ENCODE measurements at regions not wholly inside any gene's neighbourhood (a gene's known extent, or its start where the extent isn't known, plus 50 kb on each side); places are given as distances from the start of the nearest gene placed in this dataset.
"Not testable (repeated sequence)": the region's sequence is repeated elsewhere in the genome, so short reads cannot be mapped to it uniquely, and the experiment has no call there.

GRCh38 chr12:114499338-114499737 lies 93.4 kb upstream of the TBX5 start:
- peaks cover 27 to 61% (median 52%) of the 10 kb centered on the region in 5 donors for H3K27me3 Mint-ChIP-seq

GRCh38 chr12:114491916-114492315 lies 86.0 kb upstream of the TBX5 start:
- Histone ChIP-seq H3K27me3 (ENCODE audit: control insufficient read depth in 2 of 2, insufficient read depth in 2 of 2, low read length in 2 of 2) (no peaks in the 10 kb centered on the region), H3K9me3 (ENCODE audit: control insufficient read depth in 2 of 3, low read length in 3 of 3) (no peaks in the 10 kb centered on the region), H3K27ac (ENCODE audit: low read depth, low read length) (no peak overlapping the region), H3K4me3 (ENCODE audit: low read length) (no peak overlapping the region), H3K4me1 (ENCODE audit: control insufficient read depth in 2 of 2, insufficient read depth in 2 of 2, low read length in 2 of 2) (no peaks in the 10 kb centered on the region), H3K36me3 (ENCODE audit: control insufficient read depth in 2 of 3, insufficient read depth in 3 of 3, low read length in 3 of 3) (no peaks in the 10 kb centered on the region)
- ATAC-seq, result no peak
- DNase-seq, result no peak
- Mint-ChIP-seq H3K36me3 (no peaks in the 10 kb centered on the region), H3K27ac (no peak overlapping the region), H3K9me3 (peaks cover 0 to 8% (median 0%) of the 10 kb centered on the region in 11 donors), H3K4me1 (peaks cover 0 to 2% (median 0%) of the 10 kb centered on the region in 7 donors), H3K27me3 (peaks cover 0 to 36% (median 25%) of the 10 kb centered on the region in 5 donors), H3K4me3 (no peak overlapping the region)
- ChIA-PET CTCF (no interaction called here), POLR2A (no interaction called here)
- intact Hi-C loops (cut with micrococcal nuclease), result no loop called here

More at GRCh38 chr12:114499338-114499737, 93.4 kb upstream of the TBX5 start:
- H3K4me3 Mint-ChIP-seq, result no peak overlapping the region
- no peaks in the 10 kb centered on the region for H3K36me3 ChIP-seq (ENCODE audit: control insufficient read depth in 2 of 3, insufficient read depth in 3 of 3, low read length in 3 of 3)
- no peak overlapping the region for H3K27ac ChIP-seq (ENCODE audit: low read depth, low read length)
- no peaks in the 10 kb centered on the region for H3K9me3 ChIP-seq (ENCODE audit: control insufficient read depth in 2 of 3, low read length in 3 of 3)
- CTCF ChIA-PET, result no interaction called here
- H3K27ac Mint-ChIP-seq, result no peak overlapping the region
- H3K36me3 Mint-ChIP-seq, result no peaks in the 10 kb centered on the region
- ATAC-seq, result no peak
- DNase-seq, result no peak
- no peaks in the 10 kb centered on the region for H3K4me1 Mint-ChIP-seq
- H3K4me3 ChIP-seq (ENCODE audit: low read length), result no peak overlapping the region
- peaks cover 0 to 2% (median 0%) of the 10 kb centered on the region in 11 donors for H3K9me3 Mint-ChIP-seq
- no peaks in the 10 kb centered on the region for H3K4me1 ChIP-seq (ENCODE audit: control insufficient read depth in 2 of 2, insufficient read depth in 2 of 2, low read length in 2 of 2)
- intact Hi-C loops (cut with micrococcal nuclease), result no loop called here
- H3K27me3 ChIP-seq (ENCODE audit: control insufficient read depth in 2 of 2, insufficient read depth in 2 of 2, low read length in 2 of 2), result peaks cover 0 to 7% of the 10 kb centered on the region in 2 donors
- POLR2A ChIA-PET, result no interaction called here

- H3K27me3 ChIP-seq (ENCODE audit: control insufficient read depth in 2 of 2, insufficient read depth in 2 of 2, low read length in 2 of 2), result peaks cover 0 to 17% of the 10 kb centered on the region in 2 donors
- H3K27ac ChIP-seq (ENCODE audit: low read depth, low read length); CTCF ChIA-PET; H3K4me1 ChIP-seq (ENCODE audit: control insufficient read depth in 2 of 2, insufficient read depth in 2 of 2, low read length in 2 of 2); H3K36me3 Mint-ChIP-seq; DNase-seq; H3K4me3 ChIP-seq (ENCODE audit: low read length); POLR2A ChIA-PET; H3K4me3 Mint-ChIP-seq; H3K9me3 ChIP-seq (ENCODE audit: control insufficient read depth in 2 of 3, low read length in 3 of 3); H3K27ac Mint-ChIP-seq; ATAC-seq; H3K36me3 ChIP-seq (ENCODE audit: control insufficient read depth in 2 of 3, insufficient read depth in 3 of 3, low read length in 3 of 3); intact Hi-C loops (cut with micrococcal nuclease): not testable (repeated sequence)
- peaks cover 24 to 44% (median 38%) of the 10 kb centered on the region in 5 donors for H3K27me3 Mint-ChIP-seq
- peaks cover 0 to 11% (median 6%) of the 10 kb centered on the region in 11 donors for H3K9me3 Mint-ChIP-seq
- peaks cover 0 to 14% (median 8%) of the 10 kb centered on the region in 7 donors for H3K4me1 Mint-ChIP-seq
These were observed 79.0 kb upstream of the TBX5 start for GRCh38 chr12:114484822-114485459.

GRCh38 chr12:114483996-114484395 lies 78.1 kb upstream of the TBX5 start:
- ChIA-PET POLR2A (no interaction called here), CTCF (no interaction called here)
- H3K9me3 ChIP-seq (ENCODE audit: control insufficient read depth in 2 of 3, low read length in 3 of 3), result no peaks in the 10 kb centered on the region
- DNase-seq, result no peak
- no peaks in the 10 kb centered on the region for H3K36me3 ChIP-seq (ENCODE audit: control insufficient read depth in 2 of 3, insufficient read depth in 3 of 3, low read length in 3 of 3)
- H3K27ac Mint-ChIP-seq, result no peak overlapping the region
- H3K4me1 Mint-ChIP-seq, result peaks cover 0 to 22% (median 12%) of the 10 kb centered on the region in 7 donors
- H3K9me3 Mint-ChIP-seq, result peaks cover 0 to 12% (median 8%) of the 10 kb centered on the region in 11 donors
- peaks cover 0 to 7% of the 10 kb centered on the region in 2 donors for H3K4me1 ChIP-seq (ENCODE audit: control insufficient read depth in 2 of 2, insufficient read depth in 2 of 2, low read length in 2 of 2)
- ATAC-seq, result no peak
- H3K27me3 Mint-ChIP-seq, result peaks cover 34 to 53% (median 47%) of the 10 kb centered on the region in 5 donors
- no peak overlapping the region for H3K4me3 ChIP-seq (ENCODE audit: low read length)
- H3K27me3 ChIP-seq (ENCODE audit: control insufficient read depth in 2 of 2, insufficient read depth in 2 of 2, low read length in 2 of 2), result peaks cover 0 to 21% of the 10 kb centered on the region in 2 donors
- no peak overlapping the region for H3K4me3 Mint-ChIP-seq
- intact Hi-C loops (cut with micrococcal nuclease), result no loop called here
- peaks cover 0 to 3% (median 3%) of the 10 kb centered on the region in 5 donors for H3K36me3 Mint-ChIP-seq
- H3K27ac ChIP-seq (ENCODE audit: low read depth, low read length), result no peak overlapping the region

DNA sequence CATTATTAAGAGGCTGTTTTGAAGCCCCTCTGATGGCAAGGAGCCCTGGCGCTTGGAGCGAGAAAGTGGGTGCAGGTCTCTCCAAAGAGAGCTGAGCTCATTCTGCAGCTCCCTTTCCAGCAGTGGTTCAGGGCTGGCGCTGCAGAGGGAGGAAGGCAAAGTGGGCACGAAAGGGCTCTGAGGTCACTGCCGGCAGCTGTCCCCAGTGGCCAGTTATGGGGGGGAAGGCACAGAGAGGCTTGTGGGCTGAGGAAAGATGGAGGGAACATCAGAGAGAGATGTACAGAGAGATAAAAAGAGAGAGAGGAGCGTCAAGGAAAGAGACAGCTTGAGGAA lies 75.2 kb upstream of the TBX5 start:
- H3K36me3 Mint-ChIP-seq, result peaks cover 0 to 3% (median 3%) of the 10 kb centered on the region in 5 donors
- H3K4me3 Mint-ChIP-seq, result peak overlapping the region in 6 of 10 donors; percentile 3 to 79 (median 70)
- Histone ChIP-seq H3K27me3 (ENCODE audit: control insufficient read depth in 2 of 2, insufficient read depth in 2 of 2, low read length in 2 of 2) (peaks cover 0 to 24% of the 10 kb centered on the region in 2 donors), H3K27ac (ENCODE audit: low read depth, low read length) (no peak overlapping the region), H3K4me3 (ENCODE audit: low read length) (no peak overlapping the region), H3K9me3 (ENCODE audit: control insufficient read depth in 2 of 3, low read length in 3 of 3) (no peaks in the 10 kb centered on the region), H3K36me3 (ENCODE audit: control insufficient read depth in 2 of 3, insufficient read depth in 3 of 3, low read length in 3 of 3) (no peaks in the 10 kb centered on the region), H3K4me1 (ENCODE audit: control insufficient read depth in 2 of 2, insufficient read depth in 2 of 2, low read length in 2 of 2) (peaks cover 0 to 7% of the 10 kb centered on the region in 2 donors)
- intact Hi-C loops (cut with micrococcal nuclease), result no loop called here
- ChIA-PET POLR2A (no interaction called here), CTCF (interaction anchor here (0.6 kb wide), 1 partner anchor 12 kb away, joined by 6 read pairs; no protein-coding TSS in a partner anchor)
- DNase-seq, result no peak
- no peak overlapping the region for H3K27ac Mint-ChIP-seq
- ATAC-seq, result no peak
- H3K9me3 Mint-ChIP-seq, result peaks cover 0 to 12% (median 4%) of the 10 kb centered on the region in 11 donors
- H3K4me1 Mint-ChIP-seq, result peaks cover 0 to 23% (median 12%) of the 10 kb centered on the region in 7 donors
- H3K27me3 Mint-ChIP-seq, result peaks cover 53 to 61% (median 56%) of the 10 kb centered on the region in 5 donors

- CTCF ChIA-PET, result no interaction called here
These were observed 74.6 kb upstream of the TBX5 start for GRCh38 chr12:114480337-114481199.

More at GRCh38 chr12:114480337-114481199, 74.6 kb upstream of the TBX5 start:
- DNase-seq (no peak), ATAC-seq (no peak)
- Mint-ChIP-seq H3K9me3 (peaks cover 0 to 9% (median 3%) of the 10 kb centered on the region in 11 donors), H3K4me1 (peaks cover 0 to 23% (median 12%) of the 10 kb centered on the region in 7 donors), H3K27me3 (peaks cover 55 to 62% (median 57%) of the 10 kb centered on the region in 5 donors), H3K4me3 (peak overlapping the region in 8 of 10 donors; percentile 14 to 79 (median 68)), H3K36me3 (peaks cover 0 to 3% (median 3%) of the 10 kb centered on the region in 5 donors), H3K27ac (no peak overlapping the region)
- peaks cover 0 to 24% of the 10 kb centered on the region in 2 donors for H3K27me3 ChIP-seq (ENCODE audit: control insufficient read depth in 2 of 2, insufficient read depth in 2 of 2, low read length in 2 of 2)
- H3K9me3 ChIP-seq (ENCODE audit: control insufficient read depth in 2 of 3, low read length in 3 of 3), result no peaks in the 10 kb centered on the region
- H3K27ac ChIP-seq (ENCODE audit: low read depth, low read length), result no peak overlapping the region
- H3K36me3 ChIP-seq (ENCODE audit: control insufficient read depth in 2 of 3, insufficient read depth in 3 of 3, low read length in 3 of 3), result no peaks in the 10 kb centered on the region
- H3K4me3 ChIP-seq (ENCODE audit: low read length), result no peak overlapping the region
- POLR2A ChIA-PET, result no interaction called here
- H3K4me1 ChIP-seq (ENCODE audit: control insufficient read depth in 2 of 2, insufficient read depth in 2 of 2, low read length in 2 of 2), result peaks cover 0 to 7% of the 10 kb centered on the region in 2 donors
- intact Hi-C loops (cut with micrococcal nuclease), result no loop called here
